Kidney (tissue), 13 donors: ENCODE measurements at regions not wholly inside any gene's neighbourhood (a gene's known extent, or its start where the extent isn't known, plus 50 kb on each side); places are given as distances from the start of the nearest gene placed in this dataset.

Experiments
- DNase-seq, 5 donors: peaks; one replicate each; pipeline ENCODE4 v3.0.0-alpha.2; 2013 to 2020
- FAIRE-seq: peaks from 2 replicates; lab custom pipeline; 2012; peaks lifted over from hg19 to GRCh38; lab: Jason Lieb, UNC
- H3K27ac ChIP-seq, 2 donors: one replicate each; pipeline ENCODE4 v1.7.0; 2013; ENCODE audit warnings: low read depth in 2 of 2, low read length in 2 of 2, inconsistent platforms in 1 of 2
- H3K27me3 ChIP-seq: one replicate; pipeline ENCODE4 v1.7.1; 2013; ENCODE audit warnings: low read length, inconsistent platforms; ENCODE audit not compliant: control insufficient read depth, insufficient read depth
- H3K36me3 ChIP-seq, 3 donors: one replicate each; pipeline versions ENCODE4 v1.7.0 to v1.7.1; 2013; ENCODE audit warnings: low read length in 3 of 3, control low read depth in 1 of 3, inconsistent platforms in 1 of 3; ENCODE audit not compliant: insufficient read depth in 3 of 3, control insufficient read depth in 2 of 3
- H3K4me1 ChIP-seq, 3 donors: one replicate each; pipeline versions ENCODE4 v1.7.0 to v1.7.1; 2013; ENCODE audit warnings: low read length in 3 of 3, inconsistent platforms in 1 of 3, low read depth in 1 of 3; ENCODE audit not compliant: control insufficient read depth in 2 of 3, insufficient read depth in 2 of 3
- H3K4me3 ChIP-seq, 3 donors: one replicate each; pipeline versions ENCODE4 v1.7.0 to v1.8.1; 2013; ENCODE audit warnings: low read length in 3 of 3, control low read depth in 1 of 3, inconsistent platforms in 1 of 3
- H3K9ac ChIP-seq, 3 donors: one replicate each; pipeline versions ENCODE4 v1.7.0 to v1.7.1; 2013; ENCODE audit warnings: low read length in 3 of 3, control low read depth in 1 of 3, inconsistent platforms in 1 of 3
- H3K9me3 ChIP-seq, 3 donors: one replicate each; pipeline versions ENCODE4 v1.7.0 to v1.7.1; 2013; ENCODE audit warnings: low read length in 3 of 3, control low read depth in 1 of 3, inconsistent platforms in 1 of 3; ENCODE audit not compliant: control insufficient read depth in 2 of 3, insufficient read depth in 1 of 3
- intact Hi-C: fragments of 100-400 bp; cut with DNase I; formaldehyde crosslinking; loops from one replicate; pipeline ENCODE4 v1.11.1; 2022
- TF ChIP-seq, protein P1 (sequence below): IDR thresholded peaks from 3 replicates; pipeline ENCODE4 v1.5.1; 2012; ENCODE audit warnings: mild to moderate bottlenecking, moderate library complexity, borderline replicate concordance; ENCODE audit not compliant: insufficient read depth; ENCODE audit errors: extremely low read depth
- donor health status: control.
- donor health status: control.
- donor health status: control.
- donor health status: control.
- donor health status: control.
- donor health status: DM: yes; HTN: yes; CAD: no.
- donor health status: Normal renal cell carcinoma (clear cell type).

DNA sequence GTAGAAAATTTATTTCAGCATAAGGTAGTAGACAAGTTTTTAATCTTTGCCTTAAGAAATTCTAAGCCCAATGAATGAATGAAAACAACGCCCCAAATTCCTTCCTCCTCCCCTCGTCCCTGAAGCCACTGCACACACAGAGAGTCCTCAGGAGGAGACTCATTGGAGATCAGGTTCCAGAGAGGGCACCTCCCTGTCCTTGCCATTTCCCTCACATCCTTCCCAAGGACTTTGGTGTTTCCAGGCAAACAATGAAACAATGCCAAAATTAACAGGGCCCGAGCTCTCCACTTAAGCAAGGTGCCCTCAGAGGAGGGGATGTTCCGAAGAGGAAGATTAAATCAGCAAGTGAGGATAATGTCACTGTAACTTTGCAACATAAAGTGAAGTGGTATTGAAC is 240.7 kb downstream of the DCDC2C start:
- intact Hi-C loops, result no loop called here
- Histone ChIP-seq H3K4me1 (no peaks in the 10 kb centered on the region), H3K36me3 (no peaks in the 10 kb centered on the region), H3K4me3 (no peak overlapping the region), H3K9me3 (no peaks in the 10 kb centered on the region), H3K27ac (no peak overlapping the region), H3K27me3 (no peaks in the 10 kb centered on the region), H3K9ac (no peak overlapping the region)
- no peak for FAIRE-seq
- no peak for DNase-seq
- TF ChIP-seq, protein P1, sequence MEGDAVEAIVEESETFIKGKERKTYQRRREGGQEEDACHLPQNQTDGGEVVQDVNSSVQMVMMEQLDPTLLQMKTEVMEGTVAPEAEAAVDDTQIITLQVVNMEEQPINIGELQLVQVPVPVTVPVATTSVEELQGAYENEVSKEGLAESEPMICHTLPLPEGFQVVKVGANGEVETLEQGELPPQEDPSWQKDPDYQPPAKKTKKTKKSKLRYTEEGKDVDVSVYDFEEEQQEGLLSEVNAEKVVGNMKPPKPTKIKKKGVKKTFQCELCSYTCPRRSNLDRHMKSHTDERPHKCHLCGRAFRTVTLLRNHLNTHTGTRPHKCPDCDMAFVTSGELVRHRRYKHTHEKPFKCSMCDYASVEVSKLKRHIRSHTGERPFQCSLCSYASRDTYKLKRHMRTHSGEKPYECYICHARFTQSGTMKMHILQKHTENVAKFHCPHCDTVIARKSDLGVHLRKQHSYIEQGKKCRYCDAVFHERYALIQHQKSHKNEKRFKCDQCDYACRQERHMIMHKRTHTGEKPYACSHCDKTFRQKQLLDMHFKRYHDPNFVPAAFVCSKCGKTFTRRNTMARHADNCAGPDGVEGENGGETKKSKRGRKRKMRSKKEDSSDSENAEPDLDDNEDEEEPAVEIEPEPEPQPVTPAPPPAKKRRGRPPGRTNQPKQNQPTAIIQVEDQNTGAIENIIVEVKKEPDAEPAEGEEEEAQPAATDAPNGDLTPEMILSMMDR, result no peak

- H3K4me3 ChIP-seq, result no peak overlapping the region
- no peaks in the 10 kb centered on the region for H3K4me1 ChIP-seq
- no peaks in the 10 kb centered on the region for H3K9me3 ChIP-seq
- DNase-seq, result no peak
- no peak for FAIRE-seq
- TF ChIP-seq, protein P1, result no peak
- H3K36me3 ChIP-seq, result no peaks in the 10 kb centered on the region
- H3K27ac ChIP-seq, result no peak overlapping the region
- H3K9ac ChIP-seq, result no peak overlapping the region
- H3K27me3 ChIP-seq, result no peaks in the 10 kb centered on the region
- intact Hi-C loops, result no loop called here
Observed at GRCh38 chr2:3944841-3945240, 241.5 kb downstream of the DCDC2C start.

- DNase-seq (no peak), FAIRE-seq (no peak)
- no peaks in the 10 kb centered on the region for H3K4me1 ChIP-seq
- intact Hi-C loops, result no loop called here
- H3K9ac ChIP-seq, result no peak overlapping the region
- no peaks in the 10 kb centered on the region for H3K27me3 ChIP-seq
- H3K36me3 ChIP-seq, result no peaks in the 10 kb centered on the region
- H3K9me3 ChIP-seq, result peaks cover 0 to 14% (median 0%) of the 10 kb centered on the region in 3 donors
- TF ChIP-seq, protein P1, result no peak
- H3K27ac ChIP-seq, result no peak overlapping the region
- H3K4me3 ChIP-seq, result no peak overlapping the region
Observed at GRCh38 chr2:3948191-3948590, 244.8 kb downstream of the DCDC2C start.
